Lower leg skin (tissue), 3 donors: ENCODE measurements at regions not wholly inside any gene's neighbourhood (a gene's known extent, or its start where the extent isn't known, plus 50 kb on each side); places are given as distances from the start of the nearest gene placed in this dataset.

Experiments used
- POLR2A ChIP-seq, 2 donors: fragments of 450-650 bp; IDR thresholded peaks; one replicate each; pipeline ENCODE4 v1.6.1; 2016 to 2017; ENCODE audit warnings: antibody characterized with exemption in 2 of 2, mild to moderate bottlenecking in 1 of 2, moderate library complexity in 1 of 2
- TF ChIP-seq, protein P1 (sequence below), 3 donors: fragments of 450-650 bp; IDR thresholded peaks; one replicate each; pipeline ENCODE4 v1.5.1; 2016; ENCODE audit warnings: antibody characterized with exemption in 3 of 3, mild to moderate bottlenecking in 3 of 3, moderate library complexity in 2 of 3

- TF ChIP-seq, protein P1, sequence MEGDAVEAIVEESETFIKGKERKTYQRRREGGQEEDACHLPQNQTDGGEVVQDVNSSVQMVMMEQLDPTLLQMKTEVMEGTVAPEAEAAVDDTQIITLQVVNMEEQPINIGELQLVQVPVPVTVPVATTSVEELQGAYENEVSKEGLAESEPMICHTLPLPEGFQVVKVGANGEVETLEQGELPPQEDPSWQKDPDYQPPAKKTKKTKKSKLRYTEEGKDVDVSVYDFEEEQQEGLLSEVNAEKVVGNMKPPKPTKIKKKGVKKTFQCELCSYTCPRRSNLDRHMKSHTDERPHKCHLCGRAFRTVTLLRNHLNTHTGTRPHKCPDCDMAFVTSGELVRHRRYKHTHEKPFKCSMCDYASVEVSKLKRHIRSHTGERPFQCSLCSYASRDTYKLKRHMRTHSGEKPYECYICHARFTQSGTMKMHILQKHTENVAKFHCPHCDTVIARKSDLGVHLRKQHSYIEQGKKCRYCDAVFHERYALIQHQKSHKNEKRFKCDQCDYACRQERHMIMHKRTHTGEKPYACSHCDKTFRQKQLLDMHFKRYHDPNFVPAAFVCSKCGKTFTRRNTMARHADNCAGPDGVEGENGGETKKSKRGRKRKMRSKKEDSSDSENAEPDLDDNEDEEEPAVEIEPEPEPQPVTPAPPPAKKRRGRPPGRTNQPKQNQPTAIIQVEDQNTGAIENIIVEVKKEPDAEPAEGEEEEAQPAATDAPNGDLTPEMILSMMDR (IDR thresholded peaks at IDR 0.05), result no peak
- TF ChIP-seq POLR2A (IDR thresholded peaks at IDR 0.05), result no peak
Observed at GRCh38 chr16:73298562-73298961, 250.6 kb upstream of the ZFHX3 start.
